ENCODE measurements at regions not wholly inside any gene's neighbourhood (a gene's known extent, or its start where the extent isn't known, plus 50 kb on each side); places are given as distances from the start of the nearest gene placed in this dataset.

DNA sequence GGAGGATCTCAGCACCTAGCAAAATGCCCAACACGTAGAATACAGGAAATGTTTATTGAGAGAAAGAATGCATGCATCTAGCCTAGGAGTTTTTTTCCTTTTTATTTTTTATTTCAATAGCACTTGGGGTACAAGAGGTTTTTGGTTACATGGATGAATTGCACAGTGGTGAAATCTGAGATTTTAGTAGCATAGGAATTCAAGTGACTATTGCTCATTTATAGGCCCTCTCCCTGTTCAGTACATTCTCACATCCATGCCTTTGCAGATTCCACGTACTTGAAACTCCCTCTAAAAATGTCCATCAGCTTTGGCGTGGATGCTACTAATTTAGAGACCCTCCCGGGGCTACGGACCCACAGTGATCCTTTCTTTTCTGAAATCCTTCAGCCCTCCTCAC is 61.7 kb upstream of the PIAS1 start:
- DNase-seq (ENCODE audit: low read depth), result no peak

DNA sequence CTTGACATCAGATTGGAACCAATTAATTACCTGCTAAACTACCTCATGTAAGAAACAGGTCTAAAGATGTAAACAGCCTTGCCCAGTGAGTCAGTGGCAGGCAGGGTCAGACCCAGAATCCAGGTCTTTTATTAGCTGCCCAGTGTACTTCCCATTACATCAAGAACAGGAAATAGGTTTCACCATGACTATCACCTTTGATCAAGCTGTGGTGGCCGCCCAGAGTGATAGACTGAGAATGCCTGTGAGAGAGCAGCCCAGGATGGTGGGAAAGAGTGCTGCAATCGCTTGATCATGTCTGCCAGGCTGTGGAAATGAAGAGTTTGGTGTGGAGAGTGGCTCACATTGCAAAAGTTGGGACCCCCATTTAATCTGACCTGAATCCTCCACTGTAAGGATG is 61.3 kb upstream of the PIAS1 start:
- no peak for DNase-seq (ENCODE audit: low read depth)

DNA sequence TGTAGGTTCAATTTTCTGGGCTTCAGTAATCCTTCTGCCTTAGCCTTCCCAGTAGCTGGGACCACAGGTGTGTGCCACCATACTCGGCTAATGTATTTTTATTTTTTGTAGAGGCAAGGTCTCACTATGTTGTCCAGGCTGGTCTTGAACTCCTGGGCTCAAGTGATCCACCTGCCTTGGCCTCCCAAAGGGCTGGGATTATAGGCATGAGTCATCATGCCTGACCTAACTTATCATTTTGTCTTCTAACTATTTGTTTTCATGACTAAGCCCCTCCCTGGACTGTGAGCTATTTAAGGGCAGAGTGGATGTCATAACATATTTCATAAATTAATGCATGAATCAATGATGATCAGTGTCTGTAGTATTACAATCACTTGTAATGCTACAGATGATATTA is 56.1 kb upstream of the PIAS1 start:
- DNase-seq (ENCODE audit: low read depth), result peak; percentile 69

DNA sequence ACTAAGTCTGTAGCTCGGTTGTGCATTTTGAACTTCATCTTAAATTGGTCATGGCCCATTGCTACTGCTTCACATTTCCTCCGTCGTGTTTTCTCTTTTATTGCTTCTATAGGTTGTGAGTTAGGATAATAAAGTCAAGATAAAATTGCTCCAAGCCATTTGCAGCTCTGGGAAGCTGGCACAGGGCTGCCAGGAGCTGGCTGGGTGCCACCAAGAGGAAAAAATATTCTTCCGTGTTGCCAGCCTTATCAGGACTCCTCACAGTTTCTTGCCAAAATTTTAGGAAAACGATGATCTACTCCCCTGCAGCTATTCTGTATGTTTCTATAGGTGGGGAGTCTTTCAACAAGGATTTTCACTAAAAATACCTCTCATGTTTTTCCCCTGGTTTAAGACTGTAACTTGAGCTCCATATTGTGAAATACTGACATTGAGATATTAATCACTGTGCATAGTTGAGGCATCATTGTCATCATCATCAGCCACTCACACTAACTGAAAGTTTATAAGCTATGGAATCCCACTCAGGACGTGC is 55.4 kb upstream of the PIAS1 start:
- DNase-seq (ENCODE audit: low read depth), result peak; percentile 39

DNA sequence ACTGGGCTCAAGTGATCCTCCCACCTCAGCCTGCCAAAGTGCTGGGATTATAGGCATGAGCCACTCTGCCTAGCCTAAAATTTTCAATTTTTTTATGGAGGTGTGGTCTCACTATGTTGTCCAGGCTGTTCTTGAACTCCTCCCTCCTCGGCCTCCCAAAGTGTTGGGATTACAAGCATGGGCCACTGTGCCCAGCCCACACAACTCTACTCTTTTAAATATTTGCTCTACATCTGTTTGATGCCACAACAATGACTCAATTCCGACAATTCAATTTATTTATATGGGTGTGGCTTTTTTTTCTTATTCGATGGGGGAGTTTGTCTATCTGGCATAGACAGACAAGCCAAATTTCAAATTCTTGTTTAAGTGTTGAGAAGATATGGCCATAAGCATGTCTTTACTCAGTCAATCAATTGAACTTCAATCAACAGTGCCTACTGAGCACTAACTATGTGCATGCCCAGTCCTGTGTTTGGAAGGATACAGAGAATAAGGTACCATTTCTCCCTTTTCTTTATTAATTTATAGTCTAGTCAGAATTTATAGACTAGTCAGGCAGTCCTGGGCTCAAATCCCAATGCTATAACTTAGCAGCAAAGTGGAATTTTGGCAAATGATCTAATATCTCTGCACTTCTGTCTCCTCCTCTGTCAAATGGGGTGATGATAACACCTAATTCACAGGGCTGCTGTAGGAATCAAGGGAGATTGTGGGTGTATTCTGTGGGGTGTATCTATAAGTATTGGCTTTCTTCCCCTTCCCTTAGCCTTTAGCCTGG is 54.6 kb upstream of the PIAS1 start:
- DNase-seq (ENCODE audit: low read depth), result no peak

DNA sequence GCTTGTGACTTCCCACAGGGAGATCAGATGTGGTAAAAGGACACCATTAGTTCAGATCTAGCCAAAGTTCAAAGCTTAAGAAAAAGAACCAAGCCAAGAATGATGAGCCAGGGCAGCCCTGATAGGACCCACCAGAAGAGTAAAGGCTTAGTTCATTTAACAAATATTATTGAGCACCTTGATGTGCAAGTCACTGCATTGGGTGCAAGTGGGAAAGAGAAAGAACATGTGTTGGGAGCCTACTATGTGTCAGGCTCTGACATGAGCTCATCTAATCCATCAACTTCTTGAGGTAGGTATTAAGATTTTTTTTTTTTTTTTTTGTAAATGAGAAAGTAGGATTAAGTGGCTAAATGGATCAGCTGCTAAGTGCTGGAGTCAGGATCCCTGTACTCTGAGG is 53.4 kb upstream of the PIAS1 start:
- DNase-seq (ENCODE audit: low read depth), result no peak

DNA sequence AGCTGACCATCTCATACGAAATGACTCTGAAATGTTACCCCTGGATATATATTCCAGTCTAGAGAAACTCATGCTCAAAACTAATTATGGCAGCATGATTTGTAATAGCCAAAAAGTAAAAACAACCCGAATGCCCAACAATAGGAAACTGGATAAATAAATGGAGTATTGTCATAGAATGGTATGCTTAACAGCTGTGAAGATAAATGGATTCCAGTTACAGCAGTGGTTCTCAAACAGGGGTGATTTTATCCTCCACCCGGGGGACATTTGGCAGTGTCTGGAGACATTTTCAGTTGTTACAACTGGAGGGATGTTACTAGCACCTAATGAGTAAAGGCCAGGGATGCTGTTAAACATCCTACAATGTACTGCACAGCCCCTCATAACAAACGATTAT is 52.3 kb upstream of the PIAS1 start:
- DNase-seq (ENCODE audit: low read depth), result no peak

DNA sequence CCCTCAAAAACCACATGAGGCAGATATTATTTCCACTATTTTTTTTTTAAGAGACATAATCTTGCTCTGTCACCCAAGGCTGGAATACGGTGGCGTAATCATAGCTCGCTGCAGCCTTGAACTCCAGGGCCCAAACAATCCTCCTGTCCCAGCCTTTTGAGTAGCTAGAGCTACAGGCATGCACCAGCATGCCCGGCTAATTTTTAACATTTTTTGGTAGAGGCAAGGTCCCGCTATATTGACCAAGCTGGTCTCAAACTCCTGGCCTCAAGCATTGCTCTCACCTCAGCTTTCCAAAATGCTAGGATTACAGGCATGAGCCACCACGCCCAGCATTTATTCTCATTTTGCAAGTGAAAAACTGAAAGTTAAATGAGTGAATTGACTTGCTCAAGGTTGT is 50.8 kb upstream of the PIAS1 start:
- DNase-seq (ENCODE audit: low read depth), result no peak
